H1 (cell line): ENCODE measurements at regions not wholly inside any gene's neighbourhood (a gene's known extent, or its start where the extent isn't known, plus 50 kb on each side); places are given as distances from the start of the nearest gene placed in this dataset.

Source experiments
- HDAC2 ChIP-seq, 2 experiments: fragments of 300-600 bp in 1 of 2; sonication (generic) in 1 of 2; IDR thresholded peaks; 2 replicates each; pipeline ENCODE4 v1.6.1; 2011 to 2012; ENCODE audit warnings: low read depth in 2 of 2, low read length in 2 of 2, mild to moderate bottlenecking in 2 of 2, moderate library complexity in 2 of 2, borderline replicate concordance in 1 of 2, inconsistent platforms in 1 of 2

GRCh38 chr6:22117631-22118030 is 179.2 kb downstream of the PRL start (continued):
- TF ChIP-seq HDAC2 (IDR thresholded peaks at IDR 0.05; ENCODE audit: borderline replicate concordance in 1 of 2, low read depth in 2 of 2, low read length in 2 of 2): no peak
